CD4-positive, alpha-beta T cell treated with Interleukin-2 at 100 ng/mL for 4 hours (primary cell): ENCODE measurements at regions not wholly inside any gene's neighbourhood (a gene's known extent, or its start where the extent isn't known, plus 50 kb on each side); places are given as distances from the start of the nearest gene placed in this dataset.
"Not testable (repeated sequence)": the region's sequence is repeated elsewhere in the genome, so short reads cannot be mapped to it uniquely, and the experiment has no call there.

Source experiments
- DNase-seq: peaks from one replicate; pipeline ENCODE4 v3.0.0-alpha.2; 2020; ENCODE audit warnings: low spot score

GRCh38 chr2:193467276-193467987, 1272.7 kb upstream of the TMEFF2 start:
- DNase-seq, result no peak

DNA sequence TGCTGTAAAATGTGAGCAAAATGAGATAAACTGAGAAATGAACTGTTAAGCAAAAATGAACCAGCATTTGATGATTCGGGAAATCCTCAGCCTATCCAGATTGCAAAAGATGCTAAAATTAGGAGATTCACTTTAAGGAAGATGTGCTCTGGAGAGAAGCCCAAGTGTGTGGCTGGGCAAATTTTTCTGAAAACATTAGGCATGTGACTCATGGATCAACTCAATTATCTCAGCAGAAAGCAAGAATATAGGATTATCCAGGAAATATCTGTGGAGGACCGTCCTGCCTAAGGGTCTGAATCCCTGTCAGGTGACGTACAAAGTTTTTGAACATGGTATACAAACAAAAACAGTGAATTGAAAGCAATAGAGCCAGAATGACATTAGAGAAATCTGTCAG, 1268.3 kb upstream of the TMEFF2 start:
- DNase-seq, result no peak

DNA sequence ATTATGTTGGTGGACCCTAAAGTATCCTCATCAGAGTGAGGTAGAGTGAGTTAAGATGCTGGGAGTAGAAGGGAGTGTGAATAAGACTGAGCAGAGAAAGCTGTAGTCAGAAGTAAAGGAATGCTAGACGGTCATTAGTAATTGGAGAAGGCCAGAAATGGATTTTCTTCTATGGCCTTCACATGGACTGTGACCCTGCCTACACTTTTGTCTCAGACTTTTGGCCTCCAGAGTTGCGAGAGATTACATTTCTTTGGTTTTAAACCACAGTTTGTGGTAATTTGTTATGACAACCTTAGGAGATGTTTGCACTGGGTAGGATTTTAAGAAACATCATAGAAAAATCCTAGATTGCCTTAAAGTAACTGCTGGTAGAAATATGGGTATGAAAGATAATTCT, 1267.7 kb upstream of the TMEFF2 start:
- DNase-seq, result no peak

- DNase-seq, result no peak
Observed at GRCh38 chr2:193461431-193461934, 1266.8 kb upstream of the TMEFF2 start.

GRCh38 chr2:193446967-193447366, 1252.2 kb upstream of the TMEFF2 start:
- no peak for DNase-seq

DNA sequence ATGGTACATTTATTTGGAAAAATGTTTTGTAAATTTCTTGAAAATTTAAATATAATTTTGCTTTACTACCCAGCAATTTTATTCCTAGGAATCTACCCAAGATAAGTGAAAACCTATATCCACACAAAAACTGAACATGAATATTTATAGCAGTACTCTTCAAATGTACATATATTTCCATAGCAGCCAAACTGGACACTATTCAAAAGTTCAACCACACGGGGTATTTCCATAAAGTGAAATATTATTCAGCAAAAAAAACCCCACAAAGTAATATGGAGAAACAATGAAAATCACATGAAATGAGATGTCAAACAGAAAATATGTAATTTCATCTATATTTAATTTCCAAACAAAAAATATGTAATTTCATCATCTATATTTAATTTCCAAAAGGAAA, 1247.6 kb upstream of the TMEFF2 start:
- no peak for DNase-seq

DNA sequence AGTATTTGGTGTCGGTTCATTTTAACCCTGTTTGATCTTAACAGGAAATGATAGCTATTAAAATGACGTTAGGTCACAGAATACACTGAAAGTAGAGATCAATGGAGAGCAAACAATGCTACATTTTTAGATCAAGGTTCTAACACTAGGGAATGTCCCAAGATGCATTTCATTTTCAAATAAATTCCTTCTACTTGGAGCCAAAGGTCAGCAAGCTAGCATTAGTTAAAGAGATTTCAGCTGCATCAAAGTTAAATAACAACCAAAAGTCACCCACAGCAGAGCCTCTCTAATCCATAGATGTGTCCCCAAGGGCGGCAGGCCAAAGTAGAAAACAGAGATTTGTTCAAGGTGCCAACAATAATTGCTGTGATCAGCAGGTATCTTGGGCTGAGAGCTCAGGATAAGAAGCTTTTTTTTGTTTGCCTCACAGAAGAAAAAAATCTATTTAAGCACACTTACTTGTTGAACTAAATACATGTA, 1233.6 kb upstream of the TMEFF2 start:
- no peak for DNase-seq

GRCh38 chr2:193412368-193412767, 1217.6 kb upstream of the TMEFF2 start:
- DNase-seq, result not testable (repeated sequence)

GRCh38 chr2:193409951-193410350, 1215.2 kb upstream of the TMEFF2 start:
- DNase-seq, result no peak

GRCh38 chr2:193382583-193382982, 1187.8 kb upstream of the TMEFF2 start:
- no peak for DNase-seq

DNA sequence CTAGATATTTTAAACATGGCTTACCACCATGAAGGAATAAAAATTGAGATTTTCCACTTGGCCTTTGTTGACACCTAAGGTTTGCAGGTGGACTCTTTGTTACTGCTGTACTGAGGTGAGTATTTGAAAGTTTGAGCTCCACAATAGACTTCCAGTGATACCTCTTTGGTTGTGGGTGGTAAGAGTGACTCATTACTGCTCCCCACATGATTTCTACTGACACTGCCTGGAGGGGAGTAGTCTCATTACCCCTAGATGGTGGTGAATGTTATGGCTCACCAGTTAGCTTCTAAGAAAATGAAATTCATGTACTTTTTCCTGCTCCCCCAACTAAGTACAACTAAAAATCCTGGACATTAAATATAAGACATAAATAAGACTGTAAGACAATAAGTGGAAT, 1183.1 kb upstream of the TMEFF2 start:
- no peak for DNase-seq

GRCh38 chr2:193373120-193373519, 1178.4 kb upstream of the TMEFF2 start:
- no peak for DNase-seq

- no peak for DNase-seq
Observed at GRCh38 chr2:193371200-193371599, 1176.5 kb upstream of the TMEFF2 start.

- no peak for DNase-seq
Observed at GRCh38 chr2:193368615-193369014, 1173.9 kb upstream of the TMEFF2 start.

- DNase-seq, result no peak
Observed at GRCh38 chr2:193357508-193357907, 1162.8 kb upstream of the TMEFF2 start.

DNA sequence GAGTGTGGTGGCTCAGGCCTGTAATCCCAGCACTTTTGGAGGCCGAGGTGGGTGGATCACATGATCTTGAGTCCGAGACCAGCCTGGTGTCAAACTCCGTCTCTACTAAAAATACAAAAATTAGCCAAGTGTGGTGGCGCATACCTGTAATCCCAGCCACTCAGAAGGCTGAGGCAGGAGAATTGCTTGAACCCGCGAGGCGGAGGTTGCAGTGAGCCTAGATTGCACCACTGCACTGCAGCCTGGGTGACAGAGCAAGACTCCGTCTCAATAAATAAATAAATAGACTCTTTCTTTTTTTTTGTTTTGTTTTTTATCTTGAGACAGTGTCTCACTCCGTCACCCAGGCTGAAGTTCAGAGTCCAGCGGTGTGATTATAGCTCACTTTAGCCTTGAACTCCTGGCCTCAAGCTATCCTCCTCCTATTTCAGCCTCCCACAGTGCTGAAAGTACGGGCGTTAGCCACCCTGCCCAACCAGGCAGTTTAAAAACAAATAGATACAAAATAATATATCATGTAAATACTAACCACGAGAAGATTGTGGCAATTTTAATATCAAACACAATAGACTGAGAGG, 1158.0 kb upstream of the TMEFF2 start:
- DNase-seq, result not testable (repeated sequence)

- DNase-seq, result no peak
Observed at GRCh38 chr2:193350509-193350908, 1155.8 kb upstream of the TMEFF2 start.

DNA sequence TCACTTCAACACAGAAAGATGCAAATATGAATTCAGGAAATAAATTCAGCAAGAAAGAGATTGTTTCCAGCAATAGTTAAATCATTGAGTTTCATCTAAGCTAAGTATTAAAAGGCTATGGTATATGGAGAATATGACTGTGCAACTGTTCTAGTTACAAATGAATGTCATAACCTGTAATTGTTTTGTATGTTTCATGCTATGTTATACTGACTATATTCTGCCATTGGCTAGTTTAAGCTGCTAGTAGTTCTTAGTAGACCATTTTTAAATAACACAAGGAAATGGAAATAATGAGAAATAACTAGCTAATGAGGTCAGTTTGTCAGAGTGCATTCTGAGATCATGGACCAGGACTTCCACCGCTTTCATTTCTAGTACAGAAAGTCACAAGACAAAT, 1154.9 kb upstream of the TMEFF2 start:
- DNase-seq, result no peak

GRCh38 chr2:193348055-193348454, 1153.3 kb upstream of the TMEFF2 start:
- no peak for DNase-seq

DNA sequence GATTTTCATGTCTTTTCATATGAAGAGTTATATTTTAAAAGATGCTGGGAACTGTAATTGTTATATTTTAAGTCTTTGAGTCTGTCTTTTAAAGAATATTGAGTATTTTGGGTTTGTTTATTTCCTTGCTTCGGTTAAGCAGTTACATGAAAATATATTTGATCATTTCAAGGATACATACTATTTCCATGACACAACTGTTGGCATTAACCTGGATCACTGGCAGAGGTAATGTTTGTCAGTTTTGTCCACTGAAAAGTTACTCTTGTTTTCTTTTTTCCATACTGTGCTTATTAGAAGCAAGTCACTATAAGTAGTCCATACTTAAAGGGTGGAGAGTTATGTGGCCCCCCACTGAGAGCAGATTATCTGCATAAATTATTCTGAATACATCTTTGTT, 1142.0 kb upstream of the TMEFF2 start:
- DNase-seq, result no peak

DNA sequence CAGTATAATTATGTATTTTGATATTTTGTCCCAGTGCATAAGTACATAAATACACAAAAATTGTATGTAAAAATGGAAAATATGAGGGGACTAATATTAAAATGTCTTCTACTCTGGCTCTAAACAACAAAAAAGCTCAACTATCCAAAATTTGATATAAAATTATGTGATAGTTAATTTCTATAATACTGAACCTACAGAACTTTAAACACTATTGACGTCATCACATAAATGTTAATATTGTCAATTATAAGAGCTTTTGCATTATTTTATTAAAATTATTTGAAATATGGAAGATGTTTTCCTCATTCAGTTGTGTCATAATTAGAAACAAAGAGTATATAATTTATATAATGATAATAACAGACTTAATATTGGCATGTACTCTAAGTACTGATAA, 1139.7 kb upstream of the TMEFF2 start:
- DNase-seq, result no peak

DNA sequence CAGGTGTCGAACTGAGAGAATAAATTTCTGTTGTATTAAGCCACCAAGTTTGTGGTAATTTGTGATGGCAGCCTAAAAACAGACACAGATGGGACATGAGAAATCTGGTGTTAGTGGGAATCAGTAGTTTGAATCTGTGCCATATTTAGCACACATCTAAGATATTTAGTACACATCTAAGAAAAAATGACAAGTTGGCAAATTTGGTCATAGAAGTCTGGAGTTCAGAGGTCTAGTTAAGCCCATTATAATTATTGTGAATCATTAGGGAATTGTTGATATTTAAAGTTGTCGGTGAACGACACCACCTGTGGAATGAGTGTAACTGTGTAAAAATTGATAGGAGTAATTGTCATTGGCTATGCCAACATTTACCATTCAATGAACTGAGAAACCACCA, 1138.8 kb upstream of the TMEFF2 start:
- DNase-seq, result no peak

DNA sequence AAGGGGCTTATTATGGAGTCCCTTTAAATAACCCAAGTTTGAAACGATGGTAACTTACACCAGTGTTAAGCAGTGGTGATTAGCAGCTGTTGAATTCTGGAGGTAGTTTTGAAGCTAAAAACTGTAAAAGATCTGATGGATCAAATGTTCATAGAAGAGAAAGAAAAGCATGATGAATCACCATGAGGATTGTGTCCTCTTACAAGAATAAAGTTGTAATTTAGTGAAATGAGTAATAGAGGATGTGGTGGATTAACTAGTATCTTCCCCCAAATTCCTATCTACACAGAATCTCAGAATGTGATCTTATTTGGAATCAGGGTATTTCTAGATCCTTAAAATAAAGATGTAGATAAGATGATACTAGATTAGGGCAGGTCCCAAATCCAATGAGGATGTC, 1138.2 kb upstream of the TMEFF2 start:
- no peak for DNase-seq

- DNase-seq, result no peak
Observed at GRCh38 chr2:193331676-193332075, 1136.9 kb upstream of the TMEFF2 start.
